ENCODE measurements at regions not wholly inside any gene's neighbourhood (a gene's known extent, or its start where the extent isn't known, plus 50 kb on each side); places are given as distances from the start of the nearest gene placed in this dataset.
"Not testable (repeated sequence)": the region's sequence is repeated elsewhere in the genome, so short reads cannot be mapped to it uniquely, and the experiment has no call there.

DNA sequence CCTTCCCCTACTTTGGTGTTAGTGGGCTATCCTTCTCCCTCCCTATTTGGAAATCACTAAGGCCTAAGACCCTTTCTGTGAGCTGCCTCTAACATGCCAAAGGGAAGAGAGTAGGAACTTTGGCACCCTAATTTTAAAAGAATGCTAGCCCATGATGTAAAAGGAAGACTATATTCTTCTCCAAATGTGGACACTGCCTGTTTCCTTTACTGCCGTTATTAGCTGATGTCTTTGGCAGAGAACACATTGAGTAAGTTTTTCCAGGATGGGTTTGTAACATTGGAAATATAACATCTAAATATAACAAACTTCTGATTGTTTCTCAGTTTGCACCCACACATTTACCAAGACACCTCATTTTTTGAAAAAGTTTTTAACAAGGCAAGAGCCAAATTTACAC lies 56.9 kb upstream of the TNKS2 start:
- Mint-ChIP-seq H3K4me1 (ENCODE audit: low read depth, unreplicated experiment) (no peaks in the 10 kb centered on the region), H3K27me3 (ENCODE audit: insufficient read depth, unreplicated experiment) (peaks cover 28% of the 10 kb centered on the region), H3K9me3 (ENCODE audit: unreplicated experiment) (peaks cover 9% of the 10 kb centered on the region), H3K4me3 (ENCODE audit: unreplicated experiment) (no peak overlapping the region), H3K36me3 (ENCODE audit: insufficient read depth, unreplicated experiment) (no peaks in the 10 kb centered on the region), H3K27ac (ENCODE audit: unreplicated experiment) (no peak overlapping the region)
- POLR2A ChIA-PET: no interaction called here
- DNase-seq: no peak
- Histone ChIP-seq H3K4me3 (ENCODE audit: low read depth, low read length) (no peak overlapping the region), H3K4me1 (no peaks in the 10 kb centered on the region), H3K27me3 (replicated peaks; ENCODE audit: control insufficient read depth, insufficient read depth, low read length) (no peaks in the 10 kb centered on the region), H3K36me3 (ENCODE audit: control insufficient read depth, insufficient read depth, low read length) (no peaks in the 10 kb centered on the region), H3K9me3 (no peaks in the 10 kb centered on the region; the same call in 1 of the 2 replicates)
- no TSS peak for BruUV-seq (replicated peaks)
- CTCF ChIA-PET: no interaction called here
- TF ChIP-seq, protein P1, sequence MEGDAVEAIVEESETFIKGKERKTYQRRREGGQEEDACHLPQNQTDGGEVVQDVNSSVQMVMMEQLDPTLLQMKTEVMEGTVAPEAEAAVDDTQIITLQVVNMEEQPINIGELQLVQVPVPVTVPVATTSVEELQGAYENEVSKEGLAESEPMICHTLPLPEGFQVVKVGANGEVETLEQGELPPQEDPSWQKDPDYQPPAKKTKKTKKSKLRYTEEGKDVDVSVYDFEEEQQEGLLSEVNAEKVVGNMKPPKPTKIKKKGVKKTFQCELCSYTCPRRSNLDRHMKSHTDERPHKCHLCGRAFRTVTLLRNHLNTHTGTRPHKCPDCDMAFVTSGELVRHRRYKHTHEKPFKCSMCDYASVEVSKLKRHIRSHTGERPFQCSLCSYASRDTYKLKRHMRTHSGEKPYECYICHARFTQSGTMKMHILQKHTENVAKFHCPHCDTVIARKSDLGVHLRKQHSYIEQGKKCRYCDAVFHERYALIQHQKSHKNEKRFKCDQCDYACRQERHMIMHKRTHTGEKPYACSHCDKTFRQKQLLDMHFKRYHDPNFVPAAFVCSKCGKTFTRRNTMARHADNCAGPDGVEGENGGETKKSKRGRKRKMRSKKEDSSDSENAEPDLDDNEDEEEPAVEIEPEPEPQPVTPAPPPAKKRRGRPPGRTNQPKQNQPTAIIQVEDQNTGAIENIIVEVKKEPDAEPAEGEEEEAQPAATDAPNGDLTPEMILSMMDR (IDR thresholded peaks at IDR 0.05; ENCODE audit: insufficient read depth in 1 of 2, low read depth in 1 of 2, low read length in 1 of 2, severe bottlenecking in 1 of 2, unreplicated experiment in 1 of 2): no peak
- intact Hi-C loops (cut with micrococcal nuclease; ENCODE audit: unreplicated experiment): loop anchor here (10.0 kb wide), 2 partner anchors 187 to 337 kb away; no protein-coding TSS in a partner anchor

DNA sequence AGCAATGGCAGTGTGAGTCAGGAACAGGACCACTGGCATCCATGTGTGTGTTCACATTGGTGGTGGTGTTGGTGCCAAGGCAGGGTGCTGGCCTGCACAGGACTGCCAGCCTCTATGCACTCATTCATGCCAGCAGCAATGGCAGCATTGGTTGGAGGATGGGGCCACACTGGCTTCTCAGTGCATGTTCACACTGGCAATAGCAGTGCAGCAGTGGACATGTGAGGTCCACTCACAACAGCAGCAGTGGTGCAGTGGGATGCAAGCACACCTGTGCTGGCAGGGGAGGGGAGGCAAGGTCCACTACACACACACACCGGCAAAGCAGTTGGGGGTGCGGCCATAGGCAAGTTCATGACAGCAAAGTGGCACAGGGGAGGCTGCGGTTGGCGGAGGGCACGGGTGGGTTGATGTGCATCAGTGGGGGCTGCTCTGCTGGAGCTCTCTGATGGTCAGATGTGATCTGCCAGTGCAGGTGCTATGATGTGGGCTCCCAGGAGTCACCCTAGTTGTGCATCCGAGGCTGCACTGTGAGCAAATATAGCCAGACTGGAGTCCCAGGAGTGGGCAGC lies 57.8 kb upstream of the TNKS2 start:
- Histone ChIP-seq H3K9me3 (no peaks in the 10 kb centered on the region), H3K4me1 (no peaks in the 10 kb centered on the region), H3K27me3 (replicated peaks; ENCODE audit: control insufficient read depth, insufficient read depth, low read length) (no peaks in the 10 kb centered on the region), H3K4me3 (ENCODE audit: low read depth, low read length) (no peak overlapping the region), H3K36me3 (ENCODE audit: control insufficient read depth, insufficient read depth, low read length) (no peaks in the 10 kb centered on the region)
- DNase-seq: no peak
- TF ChIP-seq, protein P1 (IDR thresholded peaks at IDR 0.05; ENCODE audit: insufficient read depth in 1 of 2, low read depth in 1 of 2, low read length in 1 of 2, severe bottlenecking in 1 of 2, unreplicated experiment in 1 of 2): no peak
- Mint-ChIP-seq H3K9me3 (ENCODE audit: unreplicated experiment) (peaks cover 4% of the 10 kb centered on the region), H3K4me1 (ENCODE audit: low read depth, unreplicated experiment) (no peaks in the 10 kb centered on the region), H3K4me3 (ENCODE audit: unreplicated experiment) (no peak overlapping the region), H3K36me3 (ENCODE audit: insufficient read depth, unreplicated experiment) (no peaks in the 10 kb centered on the region), H3K27me3 (ENCODE audit: insufficient read depth, unreplicated experiment) (peaks cover 30% of the 10 kb centered on the region), H3K27ac (ENCODE audit: unreplicated experiment) (no peak overlapping the region)
- ChIA-PET POLR2A (no interaction called here), CTCF (no interaction called here)
- no TSS peak for BruUV-seq (replicated peaks)
- intact Hi-C loops (cut with micrococcal nuclease; ENCODE audit: unreplicated experiment): loop anchor here (10.0 kb wide), 2 partner anchors 186 to 336 kb away; no protein-coding TSS in a partner anchor

DNA sequence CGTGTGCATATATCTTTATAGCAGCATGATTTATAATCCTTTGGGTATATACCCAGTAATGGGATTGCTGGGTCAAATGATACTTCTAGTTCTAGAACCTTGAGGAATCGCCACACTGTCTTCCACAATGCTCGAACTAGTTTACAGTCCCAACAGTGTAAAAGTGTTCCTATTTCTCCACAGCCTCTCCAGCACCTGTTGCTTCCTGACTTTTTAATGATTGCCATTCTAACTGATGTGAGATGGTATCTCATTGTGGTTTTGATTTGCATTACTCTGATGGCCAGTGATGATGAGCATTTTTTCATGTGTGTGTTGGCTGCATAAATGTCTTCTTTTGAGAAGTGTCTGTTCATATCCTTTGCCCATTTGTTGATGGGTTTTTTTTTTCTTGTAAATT lies 66.0 kb upstream of the TNKS2 start:
- H3K4me3 Mint-ChIP-seq (ENCODE audit: unreplicated experiment); H3K4me1 Mint-ChIP-seq (ENCODE audit: low read depth, unreplicated experiment); H3K27me3 ChIP-seq (replicated peaks; ENCODE audit: control insufficient read depth, insufficient read depth, low read length); H3K4me3 ChIP-seq (ENCODE audit: low read depth, low read length); intact Hi-C loops (cut with micrococcal nuclease; ENCODE audit: unreplicated experiment); H3K4me1 ChIP-seq; DNase-seq; CTCF ChIA-PET; POLR2A ChIA-PET; H3K27ac Mint-ChIP-seq (ENCODE audit: unreplicated experiment); H3K9me3 Mint-ChIP-seq (ENCODE audit: unreplicated experiment); H3K9me3 ChIP-seq; H3K36me3 ChIP-seq (ENCODE audit: control insufficient read depth, insufficient read depth, low read length); BruUV-seq (replicated peaks); H3K36me3 Mint-ChIP-seq (ENCODE audit: insufficient read depth, unreplicated experiment): not testable (repeated sequence)
- H3K27me3 Mint-ChIP-seq (ENCODE audit: insufficient read depth, unreplicated experiment): peaks cover 25% of the 10 kb centered on the region

DNA sequence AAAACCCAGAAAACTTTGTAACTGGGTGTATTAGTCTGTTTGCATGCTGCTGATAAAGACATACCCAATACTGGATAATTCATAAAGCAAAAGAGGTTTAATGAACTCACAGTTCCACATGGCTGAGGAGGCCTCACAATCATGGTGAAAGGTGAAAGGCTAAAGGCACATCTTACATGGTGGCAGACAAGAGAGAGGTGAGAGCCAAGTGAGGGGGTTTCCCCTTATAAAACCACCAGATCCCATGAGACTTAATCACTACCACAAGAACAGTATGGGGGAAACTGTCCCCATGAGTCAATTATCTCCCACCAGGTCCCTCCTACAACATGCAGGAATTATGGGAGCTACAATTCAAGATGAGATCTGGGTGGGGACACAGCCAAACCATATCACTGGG lies 68.9 kb upstream of the TNKS2 start:
- BruUV-seq (replicated peaks); H3K9me3 ChIP-seq; H3K9me3 Mint-ChIP-seq (ENCODE audit: unreplicated experiment); H3K36me3 ChIP-seq (ENCODE audit: control insufficient read depth, insufficient read depth, low read length); H3K4me1 ChIP-seq; H3K4me3 Mint-ChIP-seq (ENCODE audit: unreplicated experiment); H3K27ac Mint-ChIP-seq (ENCODE audit: unreplicated experiment); H3K27me3 ChIP-seq (replicated peaks; ENCODE audit: control insufficient read depth, insufficient read depth, low read length); intact Hi-C loops (cut with micrococcal nuclease; ENCODE audit: unreplicated experiment); CTCF ChIA-PET; H3K36me3 Mint-ChIP-seq (ENCODE audit: insufficient read depth, unreplicated experiment); DNase-seq; H3K4me1 Mint-ChIP-seq (ENCODE audit: low read depth, unreplicated experiment); POLR2A ChIA-PET; H3K4me3 ChIP-seq (ENCODE audit: low read depth, low read length): not testable (repeated sequence)
- H3K27me3 Mint-ChIP-seq (ENCODE audit: insufficient read depth, unreplicated experiment): peaks cover 16% of the 10 kb centered on the region

All from Caco-2 (cell line).